Endometrium (tissue), 2 donors: ENCODE measurements at regions not wholly inside any gene's neighbourhood (a gene's known extent, or its start where the extent isn't known, plus 50 kb on each side); places are given as distances from the start of the nearest gene placed in this dataset.

Experiments
- FAIRE-seq: peaks from 2 replicates; lab custom pipeline; 2012; peaks lifted over from hg19 to GRCh38; lab: Jason Lieb, UNC
- donor health status: control.
- donor health status: control.

DNA sequence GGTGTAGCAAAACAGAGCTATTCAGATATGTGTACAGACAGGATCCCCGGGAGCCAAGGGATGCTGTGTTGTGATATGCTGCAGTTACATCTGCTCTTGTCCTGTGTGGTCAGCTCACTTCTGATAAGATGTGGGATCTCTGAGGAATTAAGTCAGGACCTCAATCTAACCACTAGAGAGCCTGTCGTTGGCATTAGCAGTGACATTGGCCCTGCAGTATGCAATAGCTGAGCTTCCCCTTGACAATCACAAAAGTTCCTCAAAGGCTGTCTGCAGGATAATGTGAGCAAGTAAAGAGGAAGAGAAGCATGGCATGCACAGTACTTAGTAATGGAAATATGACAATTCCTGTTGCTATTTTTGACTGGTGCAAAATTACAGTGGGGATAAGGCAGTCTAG is 203.4 kb upstream of the MIR17HG start:
- FAIRE-seq = no peak

DNA sequence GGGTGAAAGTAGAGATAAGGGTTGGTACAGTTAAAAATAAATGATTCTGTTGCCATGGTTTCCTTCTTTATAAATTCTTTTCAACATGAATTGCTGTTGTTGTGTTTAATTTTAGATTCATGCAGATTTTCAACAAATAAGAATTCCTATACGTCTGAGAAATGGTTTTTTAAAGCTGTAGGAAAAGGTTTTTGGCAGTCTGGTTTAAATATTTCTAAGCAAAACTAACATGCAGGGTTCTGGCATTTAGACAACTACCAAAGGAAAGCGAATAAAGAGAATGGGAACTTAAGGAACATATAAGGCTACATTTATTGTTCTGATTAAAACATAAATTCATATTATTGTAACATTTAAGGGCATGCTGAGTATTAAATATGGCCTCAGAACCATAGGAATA is 203.0 kb upstream of the MIR17HG start:
- no peak for FAIRE-seq

DNA sequence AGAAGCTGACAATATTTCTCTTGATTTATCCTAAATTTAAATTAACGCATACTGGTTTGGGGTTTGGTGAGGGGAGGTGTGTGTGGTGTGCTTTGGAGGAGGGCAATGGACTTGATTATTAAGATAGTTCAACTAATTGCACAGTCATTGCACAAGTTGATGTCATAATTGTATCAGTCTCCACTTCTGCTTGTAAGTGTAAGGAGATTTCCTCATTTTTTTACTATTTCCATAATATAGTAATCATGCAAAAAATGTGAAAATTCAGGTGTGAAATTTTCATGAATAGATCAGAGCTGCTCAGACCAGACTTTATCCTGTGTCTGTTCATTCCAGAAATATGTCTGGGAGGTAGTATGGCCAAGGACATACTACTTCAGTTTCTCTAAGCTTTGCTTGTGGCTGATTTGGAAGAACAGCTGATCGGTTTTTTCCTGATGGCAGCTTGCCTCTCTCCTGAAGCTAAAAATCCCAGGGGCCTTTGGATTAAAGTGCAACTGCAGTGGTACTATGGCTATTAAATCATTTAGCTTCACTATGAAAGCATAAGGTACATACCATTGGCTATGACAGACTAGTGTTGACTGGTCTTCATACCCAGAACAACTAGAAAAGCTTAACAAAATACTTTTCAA is 201.8 kb upstream of the MIR17HG start:
- FAIRE-seq = no peak

DNA sequence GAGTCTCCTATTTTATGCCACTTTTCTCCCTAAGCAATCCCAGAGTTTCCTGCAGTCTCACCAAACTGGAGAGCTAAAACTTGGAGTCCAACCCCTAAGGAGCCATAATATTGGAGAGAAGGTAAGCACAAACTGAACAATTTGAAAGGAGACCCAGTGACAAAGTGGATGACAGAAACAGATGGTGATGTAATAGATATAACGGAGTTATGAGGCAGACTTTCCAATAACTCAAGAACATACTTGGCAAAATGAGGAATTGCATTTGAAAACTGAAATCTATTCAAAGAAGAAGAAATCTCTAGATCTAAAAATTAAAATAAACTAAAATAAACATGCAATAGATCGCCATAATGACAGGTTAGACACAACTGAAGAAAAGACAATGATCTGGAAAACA is 200.9 kb upstream of the MIR17HG start:
- no peak for FAIRE-seq

DNA sequence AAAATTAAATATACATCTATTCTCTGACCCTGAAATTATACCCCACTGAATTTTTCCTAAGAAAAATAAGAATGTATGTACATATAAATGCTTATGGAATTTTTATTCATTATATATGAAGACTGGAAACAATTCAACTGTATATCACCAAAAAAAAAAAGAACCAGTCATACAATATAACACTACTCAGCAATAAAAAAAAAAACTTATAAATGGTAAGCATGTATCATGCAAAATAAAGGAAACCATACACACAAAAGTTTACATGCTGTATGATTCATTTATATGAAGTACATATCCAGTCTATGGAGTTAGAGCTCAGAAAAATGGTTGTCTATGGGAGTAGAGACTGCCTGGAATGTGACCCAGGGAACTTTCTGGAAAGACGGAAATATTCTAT is 199.4 kb upstream of the MIR17HG start:
- FAIRE-seq = no peak

DNA sequence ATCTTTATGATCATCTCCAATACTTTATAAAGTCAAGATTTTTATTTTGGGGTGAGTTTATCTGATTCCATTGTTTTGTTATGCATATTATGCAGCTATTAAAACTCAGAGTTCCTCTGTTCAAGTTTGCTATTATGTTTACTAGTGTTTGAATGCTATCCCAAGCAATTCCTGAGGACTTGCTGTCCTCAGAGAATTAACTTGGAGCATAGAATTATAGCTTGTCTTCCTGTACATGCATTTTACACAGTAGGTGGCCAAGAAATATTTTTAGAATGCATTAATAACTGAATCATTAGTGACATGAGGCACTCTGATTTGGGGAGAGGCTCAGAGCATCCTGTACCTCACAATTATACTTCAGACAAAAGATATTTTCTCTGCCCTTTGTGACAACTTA is 195.6 kb upstream of the MIR17HG start:
- no peak for FAIRE-seq

DNA sequence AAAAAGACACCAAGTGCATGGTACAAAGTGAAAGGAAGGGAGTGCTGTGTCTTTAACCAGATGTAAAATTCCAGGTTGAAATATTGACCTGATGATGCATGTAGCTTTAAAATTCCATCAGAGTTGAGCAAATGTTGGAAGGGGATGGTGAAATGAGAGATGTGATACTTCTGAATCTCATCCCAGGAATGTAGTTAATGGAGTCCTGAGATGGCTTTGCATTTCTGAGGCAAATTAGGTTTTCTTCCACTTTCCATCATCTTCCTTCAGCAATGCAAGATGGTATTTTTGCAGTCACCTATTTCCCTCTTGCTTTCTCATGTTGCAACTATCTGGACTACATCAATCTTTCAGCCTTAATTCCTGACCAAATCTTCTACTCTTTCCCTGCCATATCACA is 194.1 kb upstream of the MIR17HG start:
- FAIRE-seq = no peak

DNA sequence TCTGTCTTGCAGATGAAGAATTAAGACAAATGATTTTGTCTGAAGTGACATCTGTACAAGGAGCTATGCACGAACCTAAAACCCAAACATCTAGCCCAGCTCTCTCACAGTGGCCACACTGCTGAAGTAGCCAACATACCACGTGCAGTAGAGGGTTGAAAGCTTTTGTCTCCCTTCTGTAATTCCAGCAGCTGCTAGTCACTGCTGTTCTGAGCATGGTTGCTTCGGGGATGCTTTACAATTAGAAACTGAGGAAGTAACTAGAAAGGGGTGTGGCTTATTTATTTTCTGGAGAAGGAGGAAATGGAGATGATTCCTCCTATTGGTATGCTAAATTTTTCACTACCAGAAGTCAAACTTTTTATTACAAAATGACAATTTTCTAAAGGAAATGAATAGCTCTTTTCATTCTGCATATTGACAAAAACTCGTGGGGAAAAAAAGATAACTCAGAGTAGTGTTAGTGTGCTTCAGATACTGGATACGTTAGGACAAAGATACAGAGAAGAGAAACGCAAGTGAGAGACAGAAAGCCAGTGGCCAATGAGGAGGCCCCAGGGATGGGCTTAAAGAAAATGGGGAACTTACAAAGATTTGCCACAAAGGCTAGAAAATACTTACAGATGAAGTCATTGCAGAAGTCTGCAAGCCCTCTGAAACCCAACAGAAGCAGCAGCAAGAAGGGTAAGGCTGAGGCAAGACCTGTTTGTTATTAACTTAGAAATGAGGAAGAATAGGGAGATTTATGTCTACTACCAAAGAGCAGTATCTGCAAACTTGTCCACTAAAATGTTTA is 192.7 kb upstream of the MIR17HG start:
- FAIRE-seq = no peak

DNA sequence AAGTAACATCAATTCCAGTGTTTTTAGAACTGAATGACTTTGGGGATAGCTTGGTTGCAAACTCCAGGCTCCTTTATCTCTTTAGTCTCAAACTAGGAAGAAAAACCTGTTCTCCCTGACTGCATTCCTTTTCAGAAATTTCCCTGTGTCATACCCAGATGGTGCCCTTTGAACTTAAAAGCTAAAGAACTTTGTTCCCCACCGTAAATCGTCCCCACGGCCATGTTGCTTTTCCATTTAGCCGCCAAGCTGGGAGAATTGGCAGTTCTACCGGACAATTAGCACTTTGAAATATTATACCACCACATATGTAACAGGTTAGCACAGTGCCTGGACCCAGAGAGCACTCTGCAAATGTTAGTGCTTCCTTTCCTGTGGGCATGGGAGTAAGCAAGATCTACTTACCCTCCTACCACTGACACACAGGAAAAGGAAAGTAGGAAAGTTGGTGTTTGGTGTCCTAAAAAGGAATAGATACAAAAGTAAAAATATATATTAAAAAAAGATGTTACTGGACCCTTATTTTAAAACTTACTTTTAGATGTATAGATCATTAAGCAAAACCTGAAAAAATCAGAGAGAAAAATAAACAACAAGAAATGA is 191.9 kb upstream of the MIR17HG start:
- FAIRE-seq = no peak

DNA sequence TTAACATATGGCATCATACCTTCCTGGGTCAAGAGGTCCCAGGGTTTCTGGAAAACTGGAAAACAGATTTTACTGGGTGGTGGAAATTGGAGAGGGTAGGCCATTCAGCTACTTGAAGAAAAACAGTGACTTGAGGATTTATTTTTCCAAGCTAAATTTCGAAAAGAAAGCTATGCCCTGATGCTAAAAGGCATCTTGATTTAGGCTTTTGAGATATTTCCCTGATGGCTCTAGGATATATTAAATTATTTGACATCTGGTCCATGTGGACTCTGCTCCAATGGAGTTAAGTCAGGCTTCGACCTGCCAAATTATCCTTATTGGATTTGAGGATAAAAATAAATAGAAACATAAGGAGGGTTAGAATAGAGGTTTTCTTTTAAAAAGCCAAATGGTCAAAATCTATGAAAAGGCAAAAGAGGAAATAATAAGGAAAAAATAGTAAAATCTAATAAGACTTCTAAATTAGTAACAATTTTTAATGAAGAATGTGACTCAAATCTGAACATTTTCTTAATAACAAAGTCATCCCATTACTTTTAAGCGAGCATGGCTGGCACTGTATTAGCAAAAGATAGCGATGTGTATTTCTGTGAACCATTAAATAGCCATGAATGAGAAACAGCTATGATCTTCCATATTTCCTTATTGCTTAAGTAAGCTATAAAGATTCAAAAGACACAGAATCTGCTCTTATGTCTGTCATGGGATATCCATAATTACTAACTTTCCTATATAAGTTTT is 190.0 kb upstream of the MIR17HG start:
- no peak for FAIRE-seq

DNA sequence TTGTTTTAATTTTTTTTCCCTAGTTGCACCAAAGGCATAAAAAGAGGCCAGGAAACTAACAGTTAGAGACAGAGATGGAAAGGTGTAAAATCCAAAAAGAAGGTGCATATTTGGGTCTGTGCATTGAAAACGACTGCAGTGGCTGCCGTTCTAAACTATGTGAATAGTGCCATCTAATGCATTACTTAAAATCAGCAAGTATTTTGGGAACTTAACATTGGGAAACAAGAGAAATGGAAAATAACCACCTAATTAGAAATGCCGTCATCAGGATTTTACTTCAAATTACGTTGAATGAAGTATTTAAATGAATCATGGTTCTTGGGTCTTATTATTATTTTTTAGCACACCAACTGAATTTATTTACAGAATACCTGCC is 189.5 kb upstream of the MIR17HG start:
- no peak for FAIRE-seq

DNA sequence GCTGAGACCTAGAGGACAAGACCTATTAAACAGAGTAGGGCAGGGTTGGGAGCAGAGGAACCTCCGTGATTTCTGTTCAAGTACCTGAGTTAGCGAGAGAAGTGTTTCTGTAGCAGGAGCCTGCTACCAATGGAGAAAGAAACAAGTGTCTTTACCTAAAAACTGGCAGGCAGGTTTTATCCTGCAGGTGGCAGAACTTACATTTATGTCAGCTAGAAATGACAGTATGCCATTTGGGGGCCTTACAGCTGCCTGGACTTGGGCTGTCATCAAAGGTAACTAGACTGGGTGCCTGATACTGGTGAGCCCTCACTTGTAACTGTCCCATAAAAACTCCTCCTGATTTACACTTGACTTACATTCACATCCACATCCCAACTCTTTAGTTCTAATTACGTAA is 185.3 kb upstream of the MIR17HG start:
- FAIRE-seq = no peak

DNA sequence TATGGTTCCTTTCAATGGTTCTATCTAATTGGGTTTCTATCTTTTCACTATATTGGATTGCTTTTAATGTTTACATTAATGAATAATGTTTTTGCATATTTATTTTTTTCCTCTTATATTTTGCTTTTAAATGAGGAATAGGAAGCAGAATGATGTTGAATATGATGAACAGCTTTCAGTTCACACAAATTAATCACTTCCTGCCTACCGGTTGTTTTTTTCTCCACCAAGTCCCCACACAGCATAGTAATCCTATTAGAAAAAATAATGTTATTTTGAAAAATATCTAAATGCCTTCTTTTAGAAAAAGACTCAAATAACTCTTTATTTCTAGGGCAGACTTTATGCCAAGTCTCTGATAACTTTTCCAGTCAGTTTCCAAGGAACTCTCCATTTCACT is 184.9 kb upstream of the MIR17HG start:
- FAIRE-seq = no peak

DNA sequence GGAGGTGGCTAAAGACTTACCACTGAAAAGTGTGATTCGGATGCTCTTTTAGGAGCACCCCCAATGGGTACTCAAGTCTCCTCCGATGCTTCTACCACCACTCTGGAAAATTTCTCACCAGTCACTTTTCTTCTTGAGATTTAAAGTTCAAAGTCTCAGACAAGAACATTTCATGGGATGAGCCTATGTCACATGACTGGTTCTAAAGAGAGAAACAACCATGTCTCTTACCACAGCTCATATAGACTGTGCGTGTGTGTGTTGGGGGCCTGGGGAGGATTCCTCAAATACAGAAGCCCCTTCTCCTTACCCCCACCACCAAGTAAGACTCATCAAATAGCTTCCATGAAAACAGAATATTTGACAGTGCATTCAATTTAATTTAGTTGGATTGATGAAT is 181.7 kb upstream of the MIR17HG start:
- FAIRE-seq = no peak

DNA sequence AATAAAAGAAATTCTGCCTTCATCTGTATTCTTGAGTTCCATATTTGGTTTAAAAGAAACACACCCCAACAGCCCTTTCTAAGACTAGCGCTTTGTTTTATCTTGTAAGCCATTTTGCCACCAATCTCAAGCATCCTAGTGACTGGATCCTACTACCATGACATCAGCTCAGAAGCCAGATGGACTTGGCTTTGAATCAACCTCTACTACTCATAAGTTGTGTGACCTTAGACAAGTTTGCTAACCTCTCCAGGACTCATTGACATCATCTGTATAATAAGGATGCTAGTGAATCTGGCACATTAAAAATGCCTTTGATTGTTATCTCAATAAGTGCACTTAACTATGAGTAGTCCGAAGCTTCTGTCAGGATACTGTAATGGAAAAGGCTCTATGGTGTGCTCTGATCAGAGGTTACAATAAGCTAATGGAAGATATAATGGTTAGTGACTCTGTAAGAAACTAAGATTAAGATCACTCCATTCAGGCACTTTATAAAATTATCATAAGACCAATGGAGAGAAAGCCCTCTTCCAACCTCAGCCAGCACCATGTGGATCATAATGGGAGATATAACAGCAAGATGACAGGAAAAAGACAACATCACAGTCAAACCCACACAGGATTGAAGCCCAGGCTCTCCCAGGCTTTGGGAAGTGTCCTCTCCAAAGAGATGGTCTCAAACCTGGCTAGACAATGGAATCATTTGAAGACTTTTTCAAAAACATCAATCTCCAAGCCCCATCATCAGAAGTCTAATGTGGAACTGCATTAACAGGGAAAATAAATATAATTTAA is 180.6 kb upstream of the MIR17HG start:
- no peak for FAIRE-seq

DNA sequence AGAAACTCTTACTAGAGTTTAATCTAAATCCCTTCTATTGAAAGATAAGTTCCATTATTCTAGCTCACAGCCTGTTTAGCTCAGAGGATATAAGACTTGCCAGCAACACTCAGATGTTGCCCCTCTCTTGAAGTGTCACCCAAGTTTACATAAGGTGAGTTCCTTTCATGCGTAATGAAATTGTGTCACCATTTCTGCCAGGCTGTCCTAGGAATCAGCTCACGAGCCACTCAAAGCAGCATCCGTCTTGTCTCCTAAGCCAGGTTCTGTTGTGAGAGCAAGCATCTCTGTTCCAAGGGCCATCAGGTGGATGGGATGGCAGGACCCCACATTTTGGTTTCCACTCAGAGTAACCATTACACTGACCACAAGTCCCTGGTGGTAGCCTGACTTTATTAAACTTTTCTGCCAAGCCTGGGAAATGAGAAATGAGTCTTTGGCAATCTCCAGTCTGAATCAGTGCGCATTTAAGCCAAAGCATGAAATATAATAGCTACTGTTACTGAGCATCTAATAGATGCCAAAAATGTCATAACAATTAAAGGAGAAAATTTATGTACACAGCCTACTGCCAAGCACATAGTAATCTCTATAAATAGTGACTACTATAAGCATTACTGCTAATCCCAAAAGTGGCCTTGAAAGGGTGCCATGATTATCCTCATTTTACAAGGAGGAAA is 179.6 kb upstream of the MIR17HG start:
- no peak for FAIRE-seq

DNA sequence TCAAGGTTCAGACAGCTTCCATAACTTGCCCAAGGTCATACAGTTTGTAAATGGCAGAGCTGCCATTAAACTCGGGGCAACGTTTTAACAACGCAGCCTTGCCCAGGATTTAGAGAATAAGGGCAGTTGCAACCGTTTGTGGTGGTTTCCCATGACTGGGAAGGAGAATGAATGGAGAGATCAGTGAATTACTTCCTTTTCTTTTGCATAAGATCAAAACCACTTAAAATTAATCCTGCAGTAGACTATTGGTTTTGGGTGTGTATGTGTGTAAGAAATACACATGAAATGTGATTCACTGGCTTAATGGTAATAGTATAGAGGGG is 179.1 kb upstream of the MIR17HG start:
- FAIRE-seq = no peak

DNA sequence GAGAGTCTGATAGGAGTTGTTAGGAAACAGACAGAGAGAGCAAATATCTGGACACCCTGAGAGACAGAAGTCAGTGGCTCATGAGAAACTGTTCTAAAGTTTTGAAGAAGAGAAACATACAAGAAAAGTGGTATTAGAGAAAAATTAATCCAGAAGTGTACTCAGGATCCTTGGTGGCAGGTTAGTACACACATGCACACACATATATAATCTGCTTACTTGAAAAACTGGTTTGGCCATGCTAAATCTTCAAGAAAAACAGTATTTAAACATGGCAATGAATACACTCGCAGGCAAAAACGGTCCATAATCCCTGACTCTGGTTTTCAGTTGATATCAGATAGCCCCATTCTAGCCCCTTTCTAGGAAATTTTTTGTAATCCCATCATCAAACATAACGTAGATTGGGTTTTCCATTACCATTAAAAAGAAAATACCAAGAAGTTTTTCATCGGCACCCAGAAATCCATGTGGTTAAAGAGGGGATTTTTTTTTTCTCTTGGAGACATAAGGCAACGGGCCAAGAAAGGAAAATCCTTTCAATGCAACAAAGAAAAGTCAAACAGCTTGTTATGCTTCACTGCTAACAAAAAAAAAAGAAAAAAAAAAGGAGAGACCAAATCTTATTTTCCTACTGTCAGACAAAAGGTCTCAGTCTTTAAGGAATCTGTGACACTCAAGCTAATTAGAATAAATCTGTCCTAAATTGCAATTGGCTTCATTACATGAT is 178.0 kb upstream of the MIR17HG start:
- no peak for FAIRE-seq

DNA sequence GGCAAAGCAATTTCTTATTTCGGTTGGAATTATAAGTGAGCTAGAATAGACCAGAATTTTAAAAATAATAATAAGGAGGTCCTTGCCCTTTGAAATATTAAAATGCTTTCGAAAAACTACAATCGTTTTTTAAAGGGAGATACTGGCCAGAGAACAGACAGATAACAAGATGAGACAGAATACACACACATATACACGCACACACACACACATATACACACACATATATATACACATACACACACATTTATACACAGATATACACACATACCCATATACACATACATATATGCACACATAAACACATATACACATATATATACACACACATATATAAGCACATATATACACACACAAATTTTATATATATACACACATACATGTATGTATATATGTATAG is 175.3 kb upstream of the MIR17HG start:
- FAIRE-seq = no peak

DNA sequence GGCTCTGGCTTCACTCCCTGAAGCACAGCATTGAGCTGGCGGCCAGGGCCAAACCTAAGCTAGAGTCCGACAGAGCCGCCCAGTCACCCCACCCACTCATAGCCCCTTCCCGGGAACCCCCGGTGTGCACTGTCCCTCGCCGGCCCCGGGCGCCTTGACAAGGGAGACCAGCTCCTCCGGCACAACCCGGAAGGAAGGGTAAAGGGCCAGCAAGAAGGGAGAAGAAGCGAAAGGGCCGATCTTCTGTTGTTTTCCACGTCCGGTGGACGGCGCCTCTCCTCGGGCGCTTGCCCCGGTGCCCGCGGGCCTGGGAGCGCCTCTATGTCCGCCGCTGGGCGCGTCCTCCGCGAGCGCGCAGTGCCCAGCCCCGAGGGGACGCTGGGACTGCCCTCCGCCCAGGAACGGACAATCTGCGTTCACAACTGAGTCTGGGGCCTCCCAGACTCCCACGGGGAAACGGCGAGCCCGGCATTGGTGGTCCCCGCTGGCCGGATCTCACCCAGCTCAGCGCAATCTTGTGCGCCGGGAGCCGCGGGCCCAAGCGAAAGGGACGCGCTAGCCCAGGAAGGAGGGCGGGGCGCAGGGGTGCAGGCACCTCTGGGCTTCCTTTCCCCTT is 172.5 kb upstream of the MIR17HG start:
- no peak for FAIRE-seq

DNA sequence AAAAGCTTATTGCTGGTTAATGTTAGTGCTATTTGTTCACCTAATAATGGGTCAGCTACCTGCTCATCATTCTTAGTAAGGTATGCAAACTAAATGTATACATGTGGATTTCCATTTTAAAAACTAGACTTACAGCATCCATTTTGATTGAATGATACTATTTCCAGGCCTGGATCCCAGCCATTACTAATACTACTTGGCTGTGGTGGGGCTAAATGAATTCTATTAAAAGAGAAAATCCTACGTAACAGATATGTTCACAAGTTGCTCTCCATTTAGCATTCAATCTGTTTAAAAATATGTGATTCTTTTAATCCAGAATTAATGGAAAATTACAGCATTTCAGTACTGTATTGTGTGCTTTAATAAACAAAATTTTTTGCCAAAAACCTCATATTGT is 169.4 kb upstream of the MIR17HG start:
- FAIRE-seq = no peak
